IPS-20b (cell line): ENCODE measurements at regions not wholly inside any gene's neighbourhood (a gene's known extent, or its start where the extent isn't known, plus 50 kb on each side); places are given as distances from the start of the nearest gene placed in this dataset.
"Not testable (repeated sequence)": the region's sequence is repeated elsewhere in the genome, so short reads cannot be mapped to it uniquely, and the experiment has no call there.

Experiments
- H3K27ac ChIP-seq: one replicate; pipeline ENCODE4 v1.5.1; 2013; ENCODE audit warnings: low read length
- H3K27me3 ChIP-seq: 2 replicates; pipeline ENCODE4 v1.6.1; 2013; ENCODE audit warnings: mild to moderate bottlenecking, low read length, inconsistent platforms; ENCODE audit not compliant: insufficient read depth
- H3K36me3 ChIP-seq: 2 replicates; pipeline ENCODE4 v1.6.1; 2013; ENCODE audit warnings: low read depth, mild to moderate bottlenecking, inconsistent platforms, low read length, moderate library complexity; ENCODE audit not compliant: insufficient read depth
- H3K4me1 ChIP-seq: 2 replicates; pipeline ENCODE4 v1.6.1; 2013; ENCODE audit warnings: mild to moderate bottlenecking, control low read depth, inconsistent platforms, low read length, moderate library complexity; ENCODE audit not compliant: insufficient read depth
- H3K4me3 ChIP-seq: 2 replicates; pipeline ENCODE4 v1.5.1; 2013; ENCODE audit warnings: mild to moderate bottlenecking, low read length, inconsistent platforms
- H3K9ac ChIP-seq: 2 replicates; pipeline ENCODE4 v1.6.1; 2013; ENCODE audit warnings: low read depth, mild to moderate bottlenecking, inconsistent platforms, low read length, moderate library complexity
- H3K9me3 ChIP-seq: 2 replicates; pipeline ENCODE4 v1.6.1; 2013; ENCODE audit warnings: mild to moderate bottlenecking, low read depth, low read length, inconsistent platforms; ENCODE audit not compliant: insufficient read depth

- not testable (repeated sequence) for H3K9me3 ChIP-seq, H3K9ac ChIP-seq, H3K27ac ChIP-seq, H3K4me1 ChIP-seq, H3K27me3 ChIP-seq, H3K4me3 ChIP-seq, H3K36me3 ChIP-seq
Measured at GRCh38 chr1:34371179-34371578, 194.5 kb downstream of the C1orf94 start.

GRCh38 chr1:34371829-34372532 is 195.3 kb downstream of the C1orf94 start:
- H3K9ac ChIP-seq, result no peak overlapping the region
- H3K36me3 ChIP-seq, result no peaks in the 10 kb centered on the region
- no peak overlapping the region for H3K4me3 ChIP-seq
- H3K27me3 ChIP-seq, result no peaks in the 10 kb centered on the region
- no peaks in the 10 kb centered on the region for H3K4me1 ChIP-seq
- H3K9me3 ChIP-seq, result no peaks in the 10 kb centered on the region
- H3K27ac ChIP-seq, result no peak overlapping the region

- H3K27ac ChIP-seq, result no peak overlapping the region
- H3K9me3 ChIP-seq, result no peaks in the 10 kb centered on the region; the same call in 1 of the 2 replicates
- no peaks in the 10 kb centered on the region for H3K4me1 ChIP-seq
- no peaks in the 10 kb centered on the region for H3K36me3 ChIP-seq
- no peaks in the 10 kb centered on the region for H3K27me3 ChIP-seq
- no peak overlapping the region for H3K4me3 ChIP-seq
- no peak overlapping the region for H3K9ac ChIP-seq
Measured at GRCh38 chr1:34372891-34373290, 196.2 kb downstream of the C1orf94 start.

DNA sequence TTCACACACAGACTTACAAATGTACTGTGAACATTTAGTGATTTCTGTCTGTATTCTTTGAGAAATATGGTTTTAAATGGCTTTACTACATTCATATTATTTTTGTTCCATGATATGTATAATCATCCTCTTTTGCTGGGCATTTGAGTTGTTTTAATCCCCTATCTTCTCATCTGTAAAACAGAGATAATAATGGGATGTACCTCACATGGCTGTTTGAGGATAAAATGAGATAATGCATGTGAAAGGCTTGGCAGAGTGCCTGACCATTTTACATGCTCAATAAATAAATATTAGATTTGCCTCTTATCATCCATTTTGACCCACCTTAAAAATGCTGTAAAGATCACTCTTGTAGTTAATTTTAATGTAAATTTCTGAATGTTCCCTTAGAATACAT is 197.2 kb downstream of the C1orf94 start:
- H3K9me3 ChIP-seq, result no peaks in the 10 kb centered on the region; the same call in 1 of the 2 replicates
- no peak overlapping the region for H3K27ac ChIP-seq
- H3K36me3 ChIP-seq, result no peaks in the 10 kb centered on the region
- H3K4me1 ChIP-seq, result no peaks in the 10 kb centered on the region
- H3K27me3 ChIP-seq, result no peaks in the 10 kb centered on the region
- no peak overlapping the region for H3K4me3 ChIP-seq
- no peak overlapping the region for H3K9ac ChIP-seq

DNA sequence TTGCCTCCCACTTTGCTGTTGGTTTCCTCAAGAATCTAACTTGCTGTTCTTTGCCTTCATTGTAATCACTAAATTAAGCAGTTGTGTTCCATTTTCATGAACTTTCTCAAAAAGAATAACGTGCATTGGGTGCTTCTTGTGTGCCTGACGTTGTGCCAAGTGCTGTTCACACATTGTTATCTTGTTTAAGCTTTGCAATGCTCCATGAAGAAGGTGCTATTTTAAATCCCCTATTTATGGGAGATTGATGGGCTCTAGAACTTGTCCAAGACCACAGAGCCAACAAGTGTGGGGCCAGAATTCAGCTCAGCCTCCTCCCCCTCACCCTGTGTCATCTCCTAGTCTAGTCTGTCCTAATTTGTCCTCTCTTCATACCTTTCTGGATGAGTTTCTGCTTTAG is 199.8 kb downstream of the C1orf94 start:
- Histone ChIP-seq H3K27me3 (no peaks in the 10 kb centered on the region), H3K4me1 (no peaks in the 10 kb centered on the region; the same call in 1 of the 2 replicates), H3K36me3 (no peaks in the 10 kb centered on the region), H3K9me3 (no peaks in the 10 kb centered on the region; the same call in 1 of the 2 replicates), H3K9ac (no peak overlapping the region), H3K4me3 (no peak overlapping the region), H3K27ac (no peak overlapping the region)

- Histone ChIP-seq H3K4me1 (no peaks in the 10 kb centered on the region; the same call in 1 of the 2 replicates), H3K27me3 (no peaks in the 10 kb centered on the region), H3K36me3 (no peaks in the 10 kb centered on the region), H3K9me3 (no peaks in the 10 kb centered on the region; the same call in 1 of the 2 replicates), H3K27ac (no peak overlapping the region), H3K9ac (no peak overlapping the region), H3K4me3 (no peak overlapping the region)
Measured at GRCh38 chr1:34378968-34379856, 202.5 kb downstream of the C1orf94 start.

DNA sequence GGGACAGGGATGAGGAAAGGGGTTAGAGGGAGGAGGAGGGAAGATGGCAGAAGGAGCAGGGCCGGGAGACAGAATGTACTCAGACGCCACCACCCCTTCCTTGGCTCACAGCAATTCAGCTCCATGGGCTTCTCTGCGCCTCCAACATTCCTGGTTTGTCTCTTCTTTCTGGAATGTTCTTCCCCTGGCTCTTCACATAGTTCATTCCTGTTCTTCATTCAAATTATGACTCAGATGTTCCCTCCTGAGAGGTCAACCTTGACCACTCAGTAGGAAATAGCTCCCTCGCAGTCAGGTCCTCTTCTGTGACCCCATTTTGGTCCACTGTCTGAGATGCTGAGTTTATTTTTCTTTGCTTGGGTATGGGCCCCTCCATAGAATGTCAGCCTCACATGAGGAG is 203.2 kb downstream of the C1orf94 start:
- Histone ChIP-seq H3K4me1 (no peaks in the 10 kb centered on the region; the same call in 1 of the 2 replicates), H3K9me3 (no peaks in the 10 kb centered on the region; the same call in 1 of the 2 replicates), H3K27ac (no peak overlapping the region), H3K9ac (no peak overlapping the region), H3K36me3 (no peaks in the 10 kb centered on the region), H3K4me3 (no peak overlapping the region), H3K27me3 (no peaks in the 10 kb centered on the region)

DNA sequence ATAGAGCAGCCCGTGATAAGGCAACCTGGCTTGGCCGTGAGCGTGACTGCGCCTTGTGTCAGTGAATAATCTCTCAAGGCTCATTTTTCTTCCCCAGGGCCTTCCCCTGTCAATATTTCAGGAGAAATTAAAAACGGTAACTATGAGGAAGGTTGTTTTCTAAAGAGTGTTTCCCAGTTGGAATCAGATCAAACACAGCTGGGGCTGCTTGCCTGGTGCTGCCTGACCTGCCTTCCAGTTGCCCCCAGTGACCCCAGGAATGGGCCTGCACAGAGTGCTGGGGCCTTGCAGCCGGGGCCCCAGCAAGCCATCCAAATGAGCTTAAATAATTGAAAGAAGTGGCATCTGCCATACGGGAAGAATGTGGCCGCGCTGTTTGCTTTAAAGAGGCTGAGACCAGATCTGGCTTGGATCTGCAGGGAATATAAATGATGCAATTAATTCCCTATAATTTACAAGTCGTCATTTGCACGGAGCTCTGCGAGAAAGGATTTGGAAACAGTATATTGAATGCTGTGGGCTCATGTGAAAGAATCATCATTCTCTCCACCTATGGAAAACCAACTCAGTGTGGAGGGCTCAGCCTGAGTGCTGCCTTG is 203.9 kb downstream of the C1orf94 start:
- Histone ChIP-seq H3K4me1 (no peaks in the 10 kb centered on the region; the same call in 1 of the 2 replicates), H3K27ac (no peak overlapping the region), H3K36me3 (no peaks in the 10 kb centered on the region), H3K9ac (no peak overlapping the region), H3K27me3 (no peaks in the 10 kb centered on the region), H3K9me3 (no peaks in the 10 kb centered on the region; the same call in 1 of the 2 replicates), H3K4me3 (no peak overlapping the region)

DNA sequence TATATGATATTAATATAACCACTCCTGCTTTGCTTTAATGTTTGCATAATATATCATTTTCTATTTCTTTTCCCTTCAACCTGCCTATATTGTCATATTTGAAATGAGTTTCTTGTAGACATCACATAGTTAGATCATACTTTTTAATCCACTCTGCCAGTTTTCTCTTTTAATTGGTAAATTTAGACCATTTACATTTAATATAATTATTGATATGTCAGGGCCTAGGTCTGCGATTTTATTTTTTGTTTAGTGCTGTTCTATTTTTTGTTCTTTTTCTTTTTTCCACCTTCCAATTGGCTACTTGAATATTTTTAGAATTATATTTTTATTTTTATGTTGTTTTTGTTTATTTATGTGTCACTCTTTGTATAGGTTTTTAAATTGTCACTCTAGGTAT is 213.3 kb downstream of the C1orf94 start:
- Histone ChIP-seq H3K27me3 (no peaks in the 10 kb centered on the region), H3K9ac (no peak overlapping the region), H3K4me1 (no peaks in the 10 kb centered on the region), H3K27ac (no peak overlapping the region), H3K36me3 (no peaks in the 10 kb centered on the region), H3K9me3 (peaks cover 3% of the 10 kb centered on the region; the same call in 1 of the 2 replicates), H3K4me3 (no peak overlapping the region)

GRCh38 chr1:34396042-34396441 is 219.3 kb downstream of the C1orf94 start:
- no peak overlapping the region for H3K27ac ChIP-seq
- no peak overlapping the region for H3K4me3 ChIP-seq
- H3K4me1 ChIP-seq, result peaks cover 9% of the 10 kb centered on the region
- H3K9ac ChIP-seq, result no peak overlapping the region
- H3K27me3 ChIP-seq, result no peaks in the 10 kb centered on the region
- no peaks in the 10 kb centered on the region for H3K9me3 ChIP-seq
- no peaks in the 10 kb centered on the region for H3K36me3 ChIP-seq

- Histone ChIP-seq H3K36me3 (no peaks in the 10 kb centered on the region), H3K27ac (no peak overlapping the region), H3K4me1 (peaks cover 9% of the 10 kb centered on the region), H3K27me3 (no peaks in the 10 kb centered on the region), H3K9ac (no peak overlapping the region), H3K4me3 (no peak overlapping the region), H3K9me3 (no peaks in the 10 kb centered on the region)
Measured at GRCh38 chr1:34398241-34398915, 221.7 kb downstream of the C1orf94 start.
